ENCODE measurements at regions not wholly inside any gene's neighbourhood (a gene's known extent, or its start where the extent isn't known, plus 50 kb on each side); places are given as distances from the start of the nearest gene placed in this dataset.

DNA sequence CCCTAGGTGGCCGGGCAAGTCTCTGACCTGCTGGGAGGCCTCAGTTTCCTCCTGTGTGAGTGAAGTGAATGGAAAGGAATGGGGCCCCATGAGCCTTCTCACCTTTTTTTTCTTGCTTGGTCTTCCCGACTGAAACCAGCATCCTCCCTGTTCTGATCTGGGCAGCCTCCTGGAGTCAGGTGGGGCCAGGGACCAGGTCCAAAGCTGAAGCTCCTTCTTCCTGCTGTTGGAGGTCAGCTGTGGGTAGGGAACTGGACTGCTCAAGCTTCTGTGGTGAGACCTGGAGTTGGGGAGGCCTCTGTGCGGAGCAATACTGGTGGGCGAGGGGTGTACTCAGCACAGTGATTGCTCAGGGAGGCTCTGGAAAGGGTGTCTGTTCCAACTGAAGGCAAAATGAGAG, 99.7 kb downstream of the PCSK1 start:
- ChIA-PET POLR2A (no interaction called here), CTCF (interaction anchor here (0.9 kb wide), 1 partner anchor 474 kb away, joined by 3 read pairs; no protein-coding TSS in a partner anchor)

DNA sequence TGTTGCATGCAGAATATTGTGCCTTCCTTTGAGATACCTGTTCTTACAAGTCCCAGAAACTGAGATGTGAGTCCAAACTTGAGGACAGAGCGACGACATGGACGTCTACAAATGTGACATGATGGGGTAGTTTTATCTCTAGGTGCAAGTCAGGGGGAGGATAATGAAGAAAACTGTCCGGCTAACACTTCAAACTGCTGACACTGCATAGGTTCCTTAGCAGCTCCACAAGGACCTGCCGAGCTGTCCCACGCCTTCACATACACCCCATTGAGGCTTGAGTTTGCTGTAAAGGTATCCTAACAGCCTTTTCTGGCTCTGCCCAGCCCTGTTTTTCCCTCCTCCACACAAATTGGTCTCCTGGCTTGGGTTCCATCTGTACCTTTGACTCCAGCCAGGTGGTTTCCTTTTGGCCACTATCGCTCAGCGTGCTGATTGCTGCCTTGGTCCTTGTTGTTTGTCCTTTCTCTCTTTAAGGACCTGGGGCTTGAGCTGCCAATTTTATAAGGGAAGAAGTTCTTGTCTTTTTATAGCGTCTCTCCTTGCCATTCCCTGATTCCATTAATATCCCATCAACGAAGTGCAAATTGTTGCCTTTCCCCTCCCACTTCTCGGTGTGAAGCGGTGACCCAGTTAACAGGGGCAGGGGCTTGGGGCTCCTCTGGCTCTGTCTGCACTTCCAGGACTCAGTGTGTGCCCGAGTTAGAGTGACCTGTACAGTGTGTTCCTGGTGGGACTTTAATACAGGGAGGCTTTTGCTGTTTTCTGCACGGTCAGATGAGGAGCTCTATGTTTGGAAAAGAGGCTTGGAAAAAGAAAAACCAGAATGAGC, 100.3 kb downstream of the PCSK1 start:
- ChIA-PET POLR2A (no interaction called here), CTCF (interaction anchor here (0.9 kb wide), 1 partner anchor 473 kb away, joined by 3 read pairs; no protein-coding TSS in a partner anchor)
- H3K27ac ChIP-seq (ENCODE audit: extremely low read depth, low read depth, low read length) = no peak overlapping the region
- H3K4me3 ChIP-seq (ENCODE audit: low read depth, low read length) = no peak overlapping the region
- H3K36me3 ChIP-seq (ENCODE audit: control insufficient read depth in 2 of 2, insufficient read depth in 1 of 2, low read length in 2 of 2) = no peaks in the 10 kb centered on the region
- no peaks in the 10 kb centered on the region for H3K9me3 ChIP-seq (ENCODE audit: control insufficient read depth, insufficient read depth, low read depth, low read length)
- peaks cover 7% of the 10 kb centered on the region; the same call in 1 of the 2 replicates for H3K4me1 ChIP-seq (ENCODE audit: control insufficient read depth, insufficient read depth, low read length)
- TF ChIP-seq GLIS1 (tag by site-specific recombination; IDR thresholded peaks at IDR 0.05) = no peak

More for the DNA sequence above, 99.7 kb downstream of the PCSK1 start:
- Histone ChIP-seq H3K4me3 (ENCODE audit: low read depth, low read length) (no peak overlapping the region), H3K9me3 (ENCODE audit: control insufficient read depth, insufficient read depth, low read depth, low read length) (no peaks in the 10 kb centered on the region), H3K27ac (ENCODE audit: extremely low read depth, low read depth, low read length) (no peak overlapping the region), H3K36me3 (ENCODE audit: control insufficient read depth in 2 of 2, insufficient read depth in 1 of 2, low read length in 2 of 2) (no peaks in the 10 kb centered on the region), H3K4me1 (ENCODE audit: control insufficient read depth, insufficient read depth, low read length) (peaks cover 7% of the 10 kb centered on the region; the same call in 1 of the 2 replicates)
- TF ChIP-seq, protein P1, sequence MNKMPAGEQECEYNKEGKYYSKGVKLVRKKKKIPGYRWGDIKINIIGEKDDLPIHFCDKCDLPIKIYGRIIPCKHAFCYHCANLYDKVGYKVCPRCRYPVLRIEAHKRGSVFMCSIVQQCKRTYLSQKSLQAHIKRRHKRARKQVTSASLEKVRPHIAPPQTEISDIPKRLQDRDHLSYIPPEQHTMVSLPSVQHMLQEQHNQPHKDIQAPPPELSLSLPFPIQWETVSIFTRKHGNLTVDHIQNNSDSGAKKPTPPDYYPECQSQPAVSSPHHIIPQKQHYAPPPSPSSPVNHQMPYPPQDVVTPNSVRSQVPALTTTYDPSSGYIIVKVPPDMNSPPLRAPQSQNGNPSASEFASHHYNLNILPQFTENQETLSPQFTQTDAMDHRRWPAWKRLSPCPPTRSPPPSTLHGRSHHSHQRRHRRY (tag by site-specific recombination; IDR thresholded peaks at IDR 0.05) = no peak
- TF ChIP-seq ZNF571 (tag by site-specific recombination; IDR thresholded peaks at IDR 0.05) = no peak
- TF ChIP-seq ZSCAN30 (tag by site-specific recombination; IDR thresholded peaks at IDR 0.05) = no peak
- TF ChIP-seq OSR2 (tag by site-specific recombination; IDR thresholded peaks at IDR 0.05) = no peak
- TF ChIP-seq ZNF654 (tag by site-specific recombination; IDR thresholded peaks at IDR 0.05; ENCODE audit: low read depth) = no peak
- TF ChIP-seq ZNF239 (tag by site-specific recombination; IDR thresholded peaks at IDR 0.05) = no peak
- no peak for TF ChIP-seq ZEB2 (tag by site-specific recombination; IDR thresholded peaks at IDR 0.05)
- TF ChIP-seq ZNF837 (tag by site-specific recombination; IDR thresholded peaks at IDR 0.05) = no peak
- TF ChIP-seq ZNF433 (tag by site-specific recombination; IDR thresholded peaks at IDR 0.05; ENCODE audit: low read depth) = no peak
- TF ChIP-seq, protein P2, sequence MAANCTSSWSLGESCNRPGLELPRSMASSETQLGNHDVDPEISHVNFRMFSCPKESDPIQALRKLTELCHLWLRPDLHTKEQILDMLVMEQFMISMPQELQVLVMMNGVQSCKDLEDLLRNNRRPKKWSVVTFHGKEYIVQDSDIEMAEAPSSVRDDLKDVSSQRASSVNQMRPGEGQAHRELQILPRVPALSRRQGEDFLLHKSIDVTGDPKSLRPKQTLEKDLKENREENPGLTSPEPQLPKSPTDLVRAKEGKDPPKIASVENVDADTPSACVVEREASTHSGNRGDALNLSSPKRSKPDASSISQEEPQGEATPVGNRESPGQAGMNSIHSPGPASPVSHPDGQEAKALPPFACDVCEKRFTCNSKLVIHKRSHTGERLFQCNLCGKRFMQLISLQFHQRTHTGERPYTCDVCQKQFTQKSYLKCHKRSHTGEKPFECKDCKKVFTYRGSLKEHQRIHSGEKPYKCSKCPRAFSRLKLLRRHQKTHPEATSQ (tag by site-specific recombination; IDR thresholded peaks at IDR 0.05) = no peak

DNA sequence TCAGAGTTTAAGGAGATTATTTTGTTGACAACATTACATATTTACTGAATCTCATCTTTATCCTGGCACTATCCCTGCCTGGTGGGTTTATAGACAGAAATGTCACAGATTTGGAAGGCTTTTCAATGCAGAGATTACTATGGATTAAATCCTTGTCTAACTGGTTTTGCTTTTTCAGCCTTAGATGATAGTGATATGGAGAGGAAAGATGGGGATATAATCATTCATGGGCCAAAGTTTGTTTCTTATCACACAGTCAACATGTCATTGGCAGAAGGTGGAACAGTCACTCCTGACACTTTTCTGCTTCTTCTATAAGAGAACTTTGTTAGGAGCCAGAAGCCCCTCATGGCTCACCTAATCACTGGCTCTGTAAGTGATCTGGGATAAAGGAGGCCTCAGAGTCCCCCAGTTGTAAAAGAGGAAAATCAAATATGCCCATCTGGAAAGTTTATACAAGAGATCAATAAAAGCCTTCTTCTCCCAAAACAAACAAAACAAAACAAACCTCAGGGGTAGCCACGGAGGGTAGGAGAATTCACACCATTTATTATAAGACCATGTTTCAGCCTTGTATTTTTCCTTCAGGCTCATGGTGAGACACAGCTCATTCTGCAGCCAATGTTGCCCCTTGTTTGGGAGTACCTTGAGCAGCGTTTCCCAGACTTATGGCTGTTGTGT, 101.2 kb downstream of the PCSK1 start:
- Histone ChIP-seq H3K4me3 (ENCODE audit: low read depth, low read length) (no peak overlapping the region), H3K4me1 (ENCODE audit: control insufficient read depth, insufficient read depth, low read length) (peaks cover 7% of the 10 kb centered on the region; the same call in 1 of the 2 replicates), H3K36me3 (ENCODE audit: control insufficient read depth in 2 of 2, insufficient read depth in 1 of 2, low read length in 2 of 2) (no peaks in the 10 kb centered on the region), H3K27ac (ENCODE audit: extremely low read depth, low read depth, low read length) (no peak overlapping the region), H3K9me3 (ENCODE audit: control insufficient read depth, insufficient read depth, low read depth, low read length) (no peaks in the 10 kb centered on the region)
- ChIA-PET CTCF (no interaction called here), POLR2A (no interaction called here)
- TF ChIP-seq ZNF830 (tag by site-specific recombination; IDR thresholded peaks at IDR 0.05; ENCODE audit: low read depth) = no peak
- TF ChIP-seq ZNF335 (tag by site-specific recombination; conservative IDR thresholded peaks at IDR 0.05) = peak; percentile 48; the same call in 1 of the 2 replicates

DNA sequence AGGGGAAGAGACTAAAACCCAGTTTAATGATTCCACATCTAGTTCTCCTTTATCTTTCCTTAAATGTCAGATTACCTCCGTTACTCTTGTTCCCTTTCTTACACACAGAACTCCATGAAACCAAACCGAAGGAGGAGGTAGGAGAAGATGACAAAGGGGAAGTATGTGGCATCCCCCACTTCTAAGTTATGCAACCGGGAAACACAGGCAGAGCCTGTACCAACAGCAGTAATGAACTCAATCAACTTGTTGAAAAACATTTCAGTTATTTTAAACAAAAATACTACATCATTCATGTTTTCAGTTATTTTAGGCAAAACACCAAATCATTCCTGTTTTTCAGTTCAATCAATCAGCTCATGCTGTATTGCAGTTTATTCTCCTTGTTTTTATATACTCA, 101.8 kb downstream of the PCSK1 start:
- CTCF ChIA-PET = interaction anchor here (0.7 kb wide), 1 partner anchor 264 kb away, joined by 3 read pairs; no protein-coding TSS in a partner anchor
- Histone ChIP-seq H3K9me3 (ENCODE audit: control insufficient read depth, insufficient read depth, low read depth, low read length) (no peaks in the 10 kb centered on the region), H3K4me3 (ENCODE audit: low read depth, low read length) (no peak overlapping the region), H3K4me1 (ENCODE audit: control insufficient read depth, insufficient read depth, low read length) (peaks cover 6% of the 10 kb centered on the region; the same call in 1 of the 2 replicates), H3K36me3 (ENCODE audit: control insufficient read depth in 2 of 2, insufficient read depth in 1 of 2, low read length in 2 of 2) (no peaks in the 10 kb centered on the region), H3K27ac (ENCODE audit: extremely low read depth, low read depth, low read length) (no peak overlapping the region)
- POLR2A ChIA-PET = no interaction called here
- TF ChIP-seq ZNF530 (tag by site-specific recombination; IDR thresholded peaks at IDR 0.05; ENCODE audit: low read depth) = no peak
- no peak for TF ChIP-seq ZNF324 (tag by site-specific recombination; IDR thresholded peaks at IDR 0.05)
- TF ChIP-seq ZNF214 (tag by site-specific recombination; IDR thresholded peaks at IDR 0.05; ENCODE audit: borderline replicate concordance) = no peak
- TF ChIP-seq SP3 (tag by site-specific recombination; IDR thresholded peaks at IDR 0.05) = no peak
- TF ChIP-seq SP7 (tag by site-specific recombination; IDR thresholded peaks at IDR 0.05) = no peak
- TF ChIP-seq, protein P3, sequence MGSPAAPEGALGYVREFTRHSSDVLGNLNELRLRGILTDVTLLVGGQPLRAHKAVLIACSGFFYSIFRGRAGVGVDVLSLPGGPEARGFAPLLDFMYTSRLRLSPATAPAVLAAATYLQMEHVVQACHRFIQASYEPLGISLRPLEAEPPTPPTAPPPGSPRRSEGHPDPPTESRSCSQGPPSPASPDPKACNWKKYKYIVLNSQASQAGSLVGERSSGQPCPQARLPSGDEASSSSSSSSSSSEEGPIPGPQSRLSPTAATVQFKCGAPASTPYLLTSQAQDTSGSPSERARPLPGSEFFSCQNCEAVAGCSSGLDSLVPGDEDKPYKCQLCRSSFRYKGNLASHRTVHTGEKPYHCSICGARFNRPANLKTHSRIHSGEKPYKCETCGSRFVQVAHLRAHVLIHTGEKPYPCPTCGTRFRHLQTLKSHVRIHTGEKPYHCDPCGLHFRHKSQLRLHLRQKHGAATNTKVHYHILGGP (tag by site-specific recombination; IDR thresholded peaks at IDR 0.05) = no peak
- TF ChIP-seq ZNF571 (tag by site-specific recombination; IDR thresholded peaks at IDR 0.05) = no peak
- TF ChIP-seq ZNF623 (tag by site-specific recombination; IDR thresholded peaks at IDR 0.05) = no peak
- TF ChIP-seq KLF1 (tag by site-specific recombination; IDR thresholded peaks at IDR 0.05) = no peak
- TF ChIP-seq, protein P4, sequence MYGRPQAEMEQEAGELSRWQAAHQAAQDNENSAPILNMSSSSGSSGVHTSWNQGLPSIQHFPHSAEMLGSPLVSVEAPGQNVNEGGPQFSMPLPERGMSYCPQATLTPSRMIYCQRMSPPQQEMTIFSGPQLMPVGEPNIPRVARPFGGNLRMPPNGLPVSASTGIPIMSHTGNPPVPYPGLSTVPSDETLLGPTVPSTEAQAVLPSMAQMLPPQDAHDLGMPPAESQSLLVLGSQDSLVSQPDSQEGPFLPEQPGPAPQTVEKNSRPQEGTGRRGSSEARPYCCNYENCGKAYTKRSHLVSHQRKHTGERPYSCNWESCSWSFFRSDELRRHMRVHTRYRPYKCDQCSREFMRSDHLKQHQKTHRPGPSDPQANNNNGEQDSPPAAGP (tag by site-specific recombination; IDR thresholded peaks at IDR 0.05) = no peak
